ENCODE measurements at regions not wholly inside any gene's neighbourhood (a gene's known extent, or its start where the extent isn't known, plus 50 kb on each side); places are given as distances from the start of the nearest gene placed in this dataset.
"Not testable (repeated sequence)": the region's sequence is repeated elsewhere in the genome, so short reads cannot be mapped to it uniquely, and the experiment has no call there.

- no peak for DNase-seq (ENCODE audit: low read depth)
- no peak overlapping the region for H3K4me3 ChIP-seq (ENCODE audit: low read depth, low read length)
- TF ChIP-seq CTCF (IDR thresholded peaks at IDR 0.05; ENCODE audit: control insufficient read depth, extremely low read depth, insufficient read depth): no peak
These were observed 308.1 kb upstream of the CTNNB1 start for GRCh38 chr3:40891186-40891585.

DNA sequence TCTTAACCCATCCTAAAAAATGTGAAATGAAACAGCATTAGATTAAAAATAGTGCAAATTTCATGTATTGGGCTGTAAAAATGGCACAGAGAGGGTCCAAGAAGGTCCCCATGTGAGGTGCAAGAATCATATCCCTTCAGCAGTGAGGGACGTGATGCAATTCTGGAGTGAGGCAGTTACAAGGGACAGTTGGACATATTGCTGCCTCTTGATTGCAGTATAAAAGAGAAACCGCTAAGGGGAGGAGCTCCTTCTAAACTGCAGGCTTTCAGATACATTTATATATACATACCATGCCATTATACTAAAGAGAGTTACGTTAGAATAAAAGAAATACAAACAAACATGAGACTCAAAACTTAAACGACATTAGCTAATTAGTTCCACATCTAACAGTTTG is 304.2 kb upstream of the CTNNB1 start:
- H3K4me3 ChIP-seq (ENCODE audit: low read depth, low read length): no peak overlapping the region
- no peak for TF ChIP-seq CTCF (IDR thresholded peaks at IDR 0.05; ENCODE audit: control insufficient read depth, extremely low read depth, insufficient read depth)
- no peak for DNase-seq (ENCODE audit: low read depth)

DNA sequence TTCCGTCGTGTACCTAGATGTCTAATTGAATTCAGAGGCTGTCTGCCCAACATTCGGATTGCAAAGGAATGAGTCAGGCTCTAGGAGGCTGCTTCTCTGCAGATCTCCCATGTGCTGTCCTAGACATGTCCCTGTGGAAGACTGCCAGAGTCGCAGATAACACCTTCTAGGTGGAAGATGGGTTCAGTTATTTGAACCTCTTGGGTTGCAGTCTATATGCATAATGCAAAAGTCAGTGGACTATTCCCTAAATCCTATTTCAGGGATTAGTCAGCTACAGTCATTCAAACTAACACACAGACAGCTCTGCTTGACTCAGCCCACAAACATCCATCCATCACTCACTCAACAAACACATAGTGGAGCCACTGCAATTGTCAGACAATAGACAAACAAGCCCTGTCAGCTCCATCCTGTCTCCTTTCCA is 300.0 kb upstream of the CTNNB1 start:
- no peak overlapping the region for H3K4me3 ChIP-seq (ENCODE audit: low read depth, low read length)
- no peak for TF ChIP-seq CTCF (IDR thresholded peaks at IDR 0.05; ENCODE audit: control insufficient read depth, extremely low read depth, insufficient read depth)
- DNase-seq (ENCODE audit: low read depth): no peak

DNA sequence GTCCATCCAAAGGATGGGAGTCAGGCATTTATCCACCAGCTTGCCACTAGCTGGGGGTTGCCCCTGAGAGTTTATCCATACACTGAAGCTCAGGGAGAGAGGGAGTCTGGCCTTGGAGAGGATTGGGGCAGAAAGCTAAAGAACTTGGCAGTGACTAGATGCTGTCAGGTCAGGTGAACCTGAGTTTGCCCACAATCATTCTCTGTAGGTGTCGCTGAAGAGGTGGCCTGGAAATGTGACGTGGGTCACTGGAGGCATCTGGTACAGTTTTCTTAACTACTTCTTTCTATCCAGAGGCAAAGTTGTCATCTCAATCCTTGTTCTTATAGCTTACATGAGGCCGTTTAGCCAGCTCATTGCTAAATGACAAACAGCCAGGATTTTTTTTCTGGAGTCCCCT is 298.0 kb upstream of the CTNNB1 start:
- TF ChIP-seq CTCF (IDR thresholded peaks at IDR 0.05; ENCODE audit: control insufficient read depth, extremely low read depth, insufficient read depth): peak; percentile 55
- no peak for DNase-seq (ENCODE audit: low read depth)
- H3K4me3 ChIP-seq (ENCODE audit: low read depth, low read length): no peak overlapping the region

DNA sequence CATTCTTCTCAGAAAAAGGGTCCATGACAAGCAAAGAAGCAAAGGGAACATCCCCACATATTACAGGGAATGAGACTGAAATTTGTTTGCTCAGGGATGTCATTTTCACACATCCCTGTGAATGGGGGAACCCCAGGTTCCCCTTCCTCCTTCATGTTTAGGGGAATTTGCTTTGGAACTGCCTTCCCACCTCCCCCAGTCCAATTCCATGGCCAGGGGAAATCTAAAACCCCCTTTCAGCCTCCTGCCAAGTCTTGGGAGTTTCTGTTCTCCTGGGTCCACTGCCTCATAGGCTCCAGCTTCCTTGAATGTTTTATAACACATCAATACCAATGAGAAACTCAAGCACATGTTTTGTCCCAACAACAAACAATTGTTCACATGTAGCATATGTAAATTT is 297.5 kb upstream of the CTNNB1 start:
- no peak for TF ChIP-seq CTCF (IDR thresholded peaks at IDR 0.05; ENCODE audit: control insufficient read depth, extremely low read depth, insufficient read depth)
- no peak for DNase-seq (ENCODE audit: low read depth)
- no peak overlapping the region for H3K4me3 ChIP-seq (ENCODE audit: low read depth, low read length)

DNA sequence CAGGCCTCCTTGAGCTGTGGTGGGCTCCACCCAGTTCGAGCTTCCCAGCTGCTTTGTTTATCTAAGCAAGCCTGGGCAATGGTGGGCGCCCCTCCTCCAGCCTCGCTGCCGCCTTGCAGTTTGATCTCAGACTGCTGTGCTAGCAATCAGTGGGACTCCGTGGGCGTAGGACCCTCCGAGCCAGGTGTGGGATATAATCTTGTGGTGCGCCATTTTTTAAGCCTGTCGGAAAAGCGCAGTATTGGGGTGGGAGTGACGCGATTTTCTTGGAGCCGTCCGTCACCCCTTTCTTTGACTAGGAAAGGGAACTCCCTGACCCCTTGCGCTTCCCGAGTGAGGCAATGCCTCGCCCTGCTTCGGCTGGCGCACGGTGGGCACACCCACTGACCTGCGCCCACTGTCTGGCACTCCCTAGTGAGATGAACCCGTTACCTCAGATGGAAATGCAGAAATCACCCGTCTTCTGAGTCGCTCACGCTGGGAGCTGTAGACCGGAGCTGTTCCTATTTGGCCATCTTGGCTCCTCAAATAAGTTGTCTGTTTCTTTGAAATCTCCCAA is 291.3 kb upstream of the CTNNB1 start:
- not testable (repeated sequence) for H3K4me3 ChIP-seq (ENCODE audit: low read depth, low read length); DNase-seq (ENCODE audit: low read depth)

GRCh38 chr3:40908612-40909011 is 290.7 kb upstream of the CTNNB1 start:
- no peak overlapping the region for H3K4me3 ChIP-seq (ENCODE audit: low read depth, low read length)
- DNase-seq (ENCODE audit: low read depth): no peak
- TF ChIP-seq CTCF (IDR thresholded peaks at IDR 0.05; ENCODE audit: control insufficient read depth, extremely low read depth, insufficient read depth): no peak
